ENCODE measurements at regions not wholly inside any gene's neighbourhood (a gene's known extent, or its start where the extent isn't known, plus 50 kb on each side); places are given as distances from the start of the nearest gene placed in this dataset.
"Not testable (repeated sequence)": the region's sequence is repeated elsewhere in the genome, so short reads cannot be mapped to it uniquely, and the experiment has no call there.

GRCh38 chr4:165571476-165571875, 192.7 kb downstream of the CPE start:
- TF ChIP-seq POLR2A, CTCF, POLR2AphosphoS5 (IDR thresholded peaks at IDR 0.05): not testable (repeated sequence)

Data from transverse colon (tissue), 4 donors.